ENCODE measurements at regions not wholly inside any gene's neighbourhood (a gene's known extent, or its start where the extent isn't known, plus 50 kb on each side); places are given as distances from the start of the nearest gene placed in this dataset.

DNA sequence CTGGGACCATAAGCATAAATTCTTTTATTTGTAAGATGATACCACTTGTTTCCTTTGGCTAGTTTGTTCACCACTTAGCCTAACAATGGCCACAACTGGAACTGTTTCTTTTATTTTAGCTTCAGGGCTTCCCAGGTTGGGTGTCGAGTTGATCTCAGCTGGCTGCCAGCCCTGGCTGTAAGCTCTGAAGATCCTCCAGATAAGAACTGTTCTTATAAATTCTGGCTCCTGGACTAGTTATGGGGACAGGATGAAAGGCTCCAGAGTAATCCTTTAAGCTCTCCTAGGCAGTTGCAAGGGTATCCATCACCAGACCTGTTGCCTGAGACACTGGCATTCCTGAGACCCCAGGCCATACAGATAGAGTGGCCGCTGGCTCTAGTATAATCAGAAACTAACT is 129.4 kb upstream of the ACSL4 start (continued):
- no peak for TF ChIP-seq CBX2 (IDR thresholded peaks at IDR 0.05; ENCODE audit: borderline replicate concordance, low read depth)
- no peak for TF ChIP-seq ZC3H11A (IDR thresholded peaks at IDR 0.05)

DNA sequence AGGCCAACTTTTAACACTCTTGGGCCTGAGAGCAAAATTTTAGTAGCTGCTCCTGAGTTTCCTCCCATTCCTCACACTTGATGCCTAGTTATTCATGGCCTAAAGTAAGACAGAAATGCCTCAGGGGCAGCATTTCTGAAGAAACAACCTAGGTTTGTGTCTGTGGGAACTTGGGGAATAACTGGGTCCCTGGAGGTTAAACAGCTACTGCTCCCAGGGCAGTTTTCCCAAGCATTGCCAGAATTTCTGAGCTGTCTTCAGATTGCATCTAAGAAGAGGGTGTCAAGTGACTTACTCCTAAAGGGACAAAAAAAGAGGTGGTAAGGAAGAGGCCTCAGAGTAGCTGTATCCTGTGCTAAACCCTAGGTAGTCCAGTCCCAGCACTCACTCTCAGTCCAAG is 130.8 kb upstream of the ACSL4 start:
- ATAC-seq: no peak
- CTCF ChIA-PET: interaction anchor here (0.8 to 3.2 kb wide), 3 partner anchors 27 to 378 kb away, joined by 4 to 12 read pairs (median 9); no protein-coding TSS in a partner anchor
- no peak for FAIRE-seq
- no peak overlapping the region for H3K4me3 ChIP-seq
- no peak overlapping the region for H3K4me2 ChIP-seq
- H3K9me3 ChIP-seq: no peaks in the 10 kb centered on the region
- no peaks in the 10 kb centered on the region for H3K4me1 ChIP-seq
- no peak for TF ChIP-seq HOXA7 (CRISPR knock-in tag; IDR thresholded peaks at IDR 0.05)
- TF ChIP-seq ESRRA (IDR thresholded peaks at IDR 0.05; ENCODE audit: borderline replicate concordance, low read length): no peak
- no peak for TF ChIP-seq GATA3 (IDR thresholded peaks at IDR 0.05; ENCODE audit: borderline replicate concordance)
- no peak for TF ChIP-seq MAFK (IDR thresholded peaks at IDR 0.05; ENCODE audit: partially characterized antibody)
- TF ChIP-seq, protein P1, sequence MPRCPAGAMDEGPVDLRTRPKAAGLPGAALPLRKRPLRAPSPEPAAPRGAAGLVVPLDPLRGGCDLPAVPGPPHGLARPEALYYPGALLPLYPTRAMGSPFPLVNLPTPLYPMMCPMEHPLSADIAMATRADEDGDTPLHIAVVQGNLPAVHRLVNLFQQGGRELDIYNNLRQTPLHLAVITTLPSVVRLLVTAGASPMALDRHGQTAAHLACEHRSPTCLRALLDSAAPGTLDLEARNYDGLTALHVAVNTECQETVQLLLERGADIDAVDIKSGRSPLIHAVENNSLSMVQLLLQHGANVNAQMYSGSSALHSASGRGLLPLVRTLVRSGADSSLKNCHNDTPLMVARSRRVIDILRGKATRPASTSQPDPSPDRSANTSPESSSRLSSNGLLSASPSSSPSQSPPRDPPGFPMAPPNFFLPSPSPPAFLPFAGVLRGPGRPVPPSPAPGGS (IDR thresholded peaks at IDR 0.05): no peak
- no peak for TF ChIP-seq HEYL (CRISPR knock-in tag; IDR thresholded peaks at IDR 0.05)
- TF ChIP-seq EHMT2 (IDR thresholded peaks at IDR 0.05; ENCODE audit: low read depth): no peak
- TF ChIP-seq, protein P2, sequence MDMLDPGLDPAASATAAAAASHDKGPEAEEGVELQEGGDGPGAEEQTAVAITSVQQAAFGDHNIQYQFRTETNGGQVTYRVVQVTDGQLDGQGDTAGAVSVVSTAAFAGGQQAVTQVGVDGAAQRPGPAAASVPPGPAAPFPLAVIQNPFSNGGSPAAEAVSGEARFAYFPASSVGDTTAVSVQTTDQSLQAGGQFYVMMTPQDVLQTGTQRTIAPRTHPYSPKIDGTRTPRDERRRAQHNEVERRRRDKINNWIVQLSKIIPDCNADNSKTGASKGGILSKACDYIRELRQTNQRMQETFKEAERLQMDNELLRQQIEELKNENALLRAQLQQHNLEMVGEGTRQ (IDR thresholded peaks at IDR 0.05): no peak
- no peak for TF ChIP-seq BHLHE40 (IDR thresholded peaks at IDR 0.05; ENCODE audit: low read depth, low read length)
- TF ChIP-seq MYC (IDR thresholded peaks at IDR 0.05; ENCODE audit: borderline replicate concordance, low read length): no peak
- TF ChIP-seq SMC3 (IDR thresholded peaks at IDR 0.05): no peak
- TF ChIP-seq CBX2 (IDR thresholded peaks at IDR 0.05; ENCODE audit: borderline replicate concordance, low read depth): no peak
- TF ChIP-seq TFCP2L1 (CRISPR knock-in tag; IDR thresholded peaks at IDR 0.05): no peak
- TF ChIP-seq RAD21 (conservative IDR thresholded peaks at IDR 0.05 in 1 of 2, IDR thresholded peaks at IDR 0.05 in 1 of 2): no peak
- TF ChIP-seq, protein P3, sequence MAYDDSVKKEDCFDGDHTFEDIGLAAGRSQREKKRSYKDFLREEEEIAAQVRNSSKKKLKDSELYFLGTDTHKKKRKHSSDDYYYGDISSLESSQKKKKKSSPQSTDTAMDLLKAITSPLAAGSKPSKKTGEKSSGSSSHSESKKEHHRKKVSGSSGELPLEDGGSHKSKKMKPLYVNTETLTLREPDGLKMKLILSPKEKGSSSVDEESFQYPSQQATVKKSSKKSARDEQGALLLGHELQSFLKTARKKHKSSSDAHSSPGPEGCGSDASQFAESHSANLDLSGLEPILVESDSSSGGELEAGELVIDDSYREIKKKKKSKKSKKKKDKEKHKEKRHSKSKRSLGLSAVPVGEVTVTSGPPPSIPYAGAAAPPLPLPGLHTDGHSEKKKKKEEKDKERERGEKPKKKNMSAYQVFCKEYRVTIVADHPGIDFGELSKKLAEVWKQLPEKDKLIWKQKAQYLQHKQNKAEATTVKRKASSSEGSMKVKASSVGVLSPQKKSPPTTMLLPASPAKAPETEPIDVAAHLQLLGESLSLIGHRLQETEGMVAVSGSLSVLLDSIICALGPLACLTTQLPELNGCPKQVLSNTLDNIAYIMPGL (CRISPR knock-in tag; IDR thresholded peaks at IDR 0.05; ENCODE audit: borderline replicate concordance): no peak
- TF ChIP-seq KDM1A (IDR thresholded peaks at IDR 0.05; ENCODE audit: low read depth): no peak
- no peak for TF ChIP-seq FOSL2 (IDR thresholded peaks at IDR 0.05)
- TF ChIP-seq FOSL2 (CRISPR knock-in tag; IDR thresholded peaks at IDR 0.05): no peak
- TF ChIP-seq POLR2A (IDR thresholded peaks at IDR 0.05; ENCODE audit: low read length): no peak
- TF ChIP-seq PHF8 (IDR thresholded peaks at IDR 0.05; ENCODE audit: borderline replicate concordance, low read depth): no peak
- no peak for DNase-seq (ENCODE audit: low read depth in 1 of 2, low spot score in 1 of 2)
- no peak overlapping the region for H3K27ac ChIP-seq
- POLR2A ChIA-PET: no interaction called here

DNA sequence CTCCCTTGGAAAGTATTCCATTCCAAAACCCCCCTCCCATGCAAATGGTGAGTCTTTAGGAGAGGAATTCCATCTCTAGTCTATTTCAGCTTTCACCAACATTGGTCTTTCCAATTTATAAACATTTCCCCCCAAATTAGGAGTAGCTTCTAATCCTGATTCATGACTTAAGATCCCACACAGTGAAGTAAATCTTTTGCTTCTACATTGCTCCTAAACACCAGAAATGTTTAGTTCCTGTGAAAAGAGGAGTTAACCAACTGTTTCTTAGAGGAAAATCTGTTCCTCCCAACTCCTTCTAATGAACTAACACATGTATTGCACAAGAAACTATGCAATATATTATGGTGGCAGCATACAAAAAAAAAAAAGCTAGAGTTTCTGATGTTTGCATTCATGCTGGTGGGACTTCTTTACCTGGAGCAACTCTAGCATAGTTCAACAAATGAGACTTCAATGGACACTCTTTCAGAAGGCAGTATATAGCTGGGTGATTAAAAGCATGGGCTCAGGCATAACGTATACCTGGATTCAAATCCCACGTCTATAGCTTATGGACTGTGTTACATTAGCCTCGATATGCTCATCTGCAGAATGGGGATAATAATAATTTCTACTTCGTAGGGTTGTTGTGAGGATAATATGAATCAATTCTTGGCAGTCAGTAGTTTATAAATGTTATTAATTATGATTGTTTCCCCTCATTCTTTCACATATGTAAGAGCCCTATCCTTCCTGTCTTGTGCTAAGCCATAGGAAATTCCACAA is 131.6 kb upstream of the TMEM164 start:
- TF ChIP-seq RCOR1 (IDR thresholded peaks at IDR 0.05; ENCODE audit: low read depth, low read length) (no peak), FOSL2 (IDR thresholded peaks at IDR 0.05) (no peak), FOSL2 (CRISPR knock-in tag; IDR thresholded peaks at IDR 0.05) (no peak), CHD4 (IDR thresholded peaks at IDR 0.05; ENCODE audit: borderline replicate concordance) (no peak), ZSCAN20 (CRISPR knock-in tag; IDR thresholded peaks at IDR 0.05) (no peak), NFE2L2 (conservative IDR thresholded peaks at IDR 0.05; ENCODE audit: low read length) (no peak), CHD2 (IDR thresholded peaks at IDR 0.05; ENCODE audit: low read length, partially characterized antibody) (no peak), FOXS1 (CRISPR knock-in tag; IDR thresholded peaks at IDR 0.05) (no peak), FOSB (CRISPR knock-in tag; IDR thresholded peaks at IDR 0.05) (no peak), TP53 (CRISPR knock-in tag; IDR thresholded peaks at IDR 0.05) (no peak)
- TF ChIP-seq, protein P4, sequence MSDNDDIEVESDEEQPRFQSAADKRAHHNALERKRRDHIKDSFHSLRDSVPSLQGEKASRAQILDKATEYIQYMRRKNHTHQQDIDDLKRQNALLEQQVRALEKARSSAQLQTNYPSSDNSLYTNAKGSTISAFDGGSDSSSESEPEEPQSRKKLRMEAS (IDR thresholded peaks at IDR 0.05): no peak
- TF ChIP-seq, protein P5, sequence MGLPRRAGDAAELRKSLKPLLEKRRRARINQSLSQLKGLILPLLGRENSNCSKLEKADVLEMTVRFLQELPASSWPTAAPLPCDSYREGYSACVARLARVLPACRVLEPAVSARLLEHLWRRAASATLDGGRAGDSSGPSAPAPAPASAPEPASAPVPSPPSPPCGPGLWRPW (IDR thresholded peaks at IDR 0.05): no peak
- no peak for ATAC-seq
- no peak for FAIRE-seq
- no peaks in the 10 kb centered on the region for H3K9me3 ChIP-seq
- ChIA-PET CTCF (interaction anchor here (1.0 to 2.5 kb wide), 5 partner anchors 11 to 171 kb away, joined by 3 to 10 read pairs (median 5); no protein-coding TSS in a partner anchor), POLR2A (no interaction called here)
- H3K27ac ChIP-seq: no peak overlapping the region
- H3K4me3 ChIP-seq: no peak overlapping the region
- H3K4me1 ChIP-seq: no peaks in the 10 kb centered on the region
- no peak for DNase-seq (ENCODE audit: low read depth in 1 of 2, low spot score in 1 of 2)
- H3K4me2 ChIP-seq: no peak overlapping the region
- WGBS (ENCODE audit: missing lambda C conversion rate): 46% methylated on average over 4 of the region's 4 CpGs
